ENCODE measurements at regions not wholly inside any gene's neighbourhood (a gene's known extent, or its start where the extent isn't known, plus 50 kb on each side); places are given as distances from the start of the nearest gene placed in this dataset.

GRCh38 chr5:38143384-38143783 lies 115.0 kb upstream of the EGFLAM start:
- Histone ChIP-seq H3K36me3 (ENCODE audit: control insufficient read depth, insufficient read depth, low read length) (no peaks in the 10 kb centered on the region), H3K27ac (ENCODE audit: low read depth, low read length) (no peak overlapping the region), H3K4me1 (ENCODE audit: control insufficient read depth, insufficient read depth, low read length) (no peaks in the 10 kb centered on the region), H3K9ac (ENCODE audit: extremely low read depth, low read length, poor library complexity, severe bottlenecking) (no peak overlapping the region), H3K4me3 (ENCODE audit: low read length) (no peak overlapping the region), H3K9me3 (ENCODE audit: control insufficient read depth, low read length) (no peaks in the 10 kb centered on the region), H3K27me3 (ENCODE audit: control insufficient read depth, insufficient read depth, low read length, poor library complexity, severe bottlenecking) (no peaks in the 10 kb centered on the region)
- no peak for DNase-seq
- Mint-ChIP-seq H3K27me3 (ENCODE audit: insufficient read depth) (peaks cover 4% of the 10 kb centered on the region), H3K4me1 (no peaks in the 10 kb centered on the region), H3K27ac (no peak overlapping the region), H3K36me3 (ENCODE audit: low read depth) (no peaks in the 10 kb centered on the region), H3K4me3 (no peak overlapping the region), H3K9me3 (no peaks in the 10 kb centered on the region)
- TF ChIP-seq CTCF (conservative IDR thresholded peaks at IDR 0.05) = no peak
- WGBS, 2 experiments (ENCODE audit: insufficient coverage in 1 of 2, insufficient read length in 1 of 2) = 75% methylated on average over 1 of the region's 3 CpGs; no CpG with 5 or more reads in 1 of the 2 experiments

GRCh38 chr5:38141665-38142064 lies 116.7 kb upstream of the EGFLAM start:
- Histone ChIP-seq H3K4me1 (ENCODE audit: control insufficient read depth, insufficient read depth, low read length) (no peaks in the 10 kb centered on the region), H3K4me3 (ENCODE audit: low read length) (no peak overlapping the region), H3K36me3 (ENCODE audit: control insufficient read depth, insufficient read depth, low read length) (no peaks in the 10 kb centered on the region), H3K9ac (ENCODE audit: extremely low read depth, low read length, poor library complexity, severe bottlenecking) (no peak overlapping the region), H3K9me3 (ENCODE audit: control insufficient read depth, low read length) (no peaks in the 10 kb centered on the region), H3K27me3 (ENCODE audit: control insufficient read depth, insufficient read depth, low read length, poor library complexity, severe bottlenecking) (no peaks in the 10 kb centered on the region), H3K27ac (ENCODE audit: low read depth, low read length) (no peak overlapping the region)
- no peak overlapping the region for H3K4me3 Mint-ChIP-seq
- peaks cover 4% of the 10 kb centered on the region for H3K27me3 Mint-ChIP-seq (ENCODE audit: insufficient read depth)
- DNase-seq = no peak
- TF ChIP-seq CTCF (conservative IDR thresholded peaks at IDR 0.05) = no peak
- H3K9me3 Mint-ChIP-seq = no peaks in the 10 kb centered on the region
- H3K4me1 Mint-ChIP-seq = no peaks in the 10 kb centered on the region
- H3K36me3 Mint-ChIP-seq (ENCODE audit: low read depth) = no peaks in the 10 kb centered on the region
- 87% methylated on average over 1 of the region's 1 CpG; no CpG with 5 or more reads in 1 of the 2 experiments for WGBS, 2 experiments (ENCODE audit: insufficient coverage in 1 of 2, insufficient read length in 1 of 2)
- no peak overlapping the region for H3K27ac Mint-ChIP-seq

GRCh38 chr5:38138574-38138973 lies 119.8 kb upstream of the EGFLAM start:
- H3K4me1 ChIP-seq (ENCODE audit: control insufficient read depth, insufficient read depth, low read length) = no peaks in the 10 kb centered on the region
- 90 to 96% methylated on average over 5 of the region's 5 CpGs for WGBS, 2 experiments (ENCODE audit: insufficient coverage in 1 of 2, insufficient read length in 1 of 2)
- H3K27ac Mint-ChIP-seq = no peak overlapping the region

More at GRCh38 chr5:38138574-38138973, 119.8 kb upstream of the EGFLAM start:
- DNase-seq = no peak
- Mint-ChIP-seq H3K36me3 (ENCODE audit: low read depth) (no peaks in the 10 kb centered on the region), H3K4me1 (peaks cover 7% of the 10 kb centered on the region), H3K9me3 (no peaks in the 10 kb centered on the region), H3K27me3 (ENCODE audit: insufficient read depth) (peaks cover 8% of the 10 kb centered on the region), H3K4me3 (no peak overlapping the region)
- Histone ChIP-seq H3K27ac (ENCODE audit: low read depth, low read length) (no peak overlapping the region), H3K36me3 (ENCODE audit: control insufficient read depth, insufficient read depth, low read length) (no peaks in the 10 kb centered on the region), H3K9me3 (ENCODE audit: control insufficient read depth, low read length) (no peaks in the 10 kb centered on the region), H3K9ac (ENCODE audit: extremely low read depth, low read length, poor library complexity, severe bottlenecking) (no peak overlapping the region), H3K4me3 (ENCODE audit: low read length) (no peak overlapping the region), H3K27me3 (ENCODE audit: control insufficient read depth, insufficient read depth, low read length, poor library complexity, severe bottlenecking) (no peaks in the 10 kb centered on the region)
- TF ChIP-seq CTCF (conservative IDR thresholded peaks at IDR 0.05) = no peak
